Karpas-422 (cell line): ENCODE measurements at regions not wholly inside any gene's neighbourhood (a gene's known extent, or its start where the extent isn't known, plus 50 kb on each side); places are given as distances from the start of the nearest gene placed in this dataset.

ENCODE experiments used
- DNase-seq: peaks from one replicate; pipeline ENCODE4 v3.0.0-alpha.2; 2015
- H2AFZ ChIP-seq: fragments of 200-600 bp; sonication (generic); 2 replicates; pipeline ENCODE4 v1.6.1; 2014; ENCODE audit warnings: antibody characterized with exemption, low read length, mixed read lengths
- H3K27ac ChIP-seq: fragments of 200-600 bp; sonication (generic); 2 replicates; pipeline ENCODE4 v1.5.1; 2014; ENCODE audit warnings: mild to moderate bottlenecking, low read length, moderate library complexity
- H3K27me3 ChIP-seq: fragments of 200-600 bp; sonication (generic); 2 replicates; pipeline ENCODE4 v1.6.1; 2014; ENCODE audit warnings: low read length, mixed read lengths
- H3K36me3 ChIP-seq: fragments of 200-600 bp; sonication (generic); 2 replicates; pipeline ENCODE4 v1.6.1; 2014; ENCODE audit warnings: low read length, mixed read lengths; ENCODE audit not compliant: insufficient read depth
- H3K4me1 ChIP-seq: fragments of 200-600 bp; sonication (generic); 2 replicates; pipeline ENCODE4 v1.6.1; 2014; ENCODE audit warnings: mild to moderate bottlenecking, low read length, mixed read lengths
- H3K4me2 ChIP-seq: fragments of 200-600 bp; sonication (generic); 2 replicates; pipeline ENCODE4 v1.6.1; 2014; ENCODE audit warnings: low read length, low read depth, mild to moderate bottlenecking; ENCODE audit not compliant: poor library complexity, severe bottlenecking
- H3K4me3 ChIP-seq: fragments of 200-600 bp; sonication (generic); 2 replicates; pipeline ENCODE4 v1.5.1; 2014; ENCODE audit warnings: mild to moderate bottlenecking, antibody characterized with exemption, low read length, mixed read lengths
- H3K79me2 ChIP-seq: fragments of 200-600 bp; sonication (generic); 2 replicates; pipeline ENCODE4 v1.6.1; 2014; ENCODE audit warnings: mild to moderate bottlenecking, low read length, mixed read lengths
- H3K9ac ChIP-seq: fragments of 200-600 bp; sonication (generic); 2 replicates; pipeline ENCODE4 v1.6.0; 2014; ENCODE audit warnings: low read length
- H3K9me2 ChIP-seq: fragments of 200-600 bp; sonication (generic), shearing (Covaris generic); replicated peaks from 2 replicates; pipeline ENCODE4 v1.6.0; 2014; ENCODE audit warnings: mild to moderate bottlenecking, low read length, moderate library complexity; ENCODE audit not compliant: insufficient read depth
- H3K9me3 ChIP-seq: fragments of 300-700, 200-600 bp; sonication (generic); 2 replicates; pipeline ENCODE4 v1.6.1; 2014; ENCODE audit warnings: low read length, mixed read lengths
- H4K20me1 ChIP-seq: fragments of 200-600 bp; sonication (generic); 2 replicates; pipeline ENCODE4 v1.6.1; 2014; ENCODE audit warnings: mild to moderate bottlenecking, antibody characterized with exemption, low read length, low read depth; ENCODE audit not compliant: insufficient read depth

- peaks cover 6% of the 10 kb centered on the region for H3K9me3 ChIP-seq
- no peak overlapping the region for H3K9ac ChIP-seq
- no peaks in the 10 kb centered on the region for H3K27me3 ChIP-seq
- H3K4me1 ChIP-seq, result no peaks in the 10 kb centered on the region
- no peaks in the 10 kb centered on the region for H3K79me2 ChIP-seq
- no peaks in the 10 kb centered on the region for H3K36me3 ChIP-seq
- no peak overlapping the region for H3K4me3 ChIP-seq
- H3K27ac ChIP-seq, result no peak overlapping the region
- no peak for DNase-seq
- H3K9me2 ChIP-seq, result no peaks in the 10 kb centered on the region
- no peak overlapping the region for H3K4me2 ChIP-seq
- H2AFZ ChIP-seq, result no peak overlapping the region
- no peaks in the 10 kb centered on the region for H4K20me1 ChIP-seq
Measured at GRCh38 chr3:103385961-103386656, 951.3 kb downstream of the ZPLD1 start.

- no peak for DNase-seq
- no peaks in the 10 kb centered on the region for H3K27me3 ChIP-seq
- no peaks in the 10 kb centered on the region for H4K20me1 ChIP-seq
- H2AFZ ChIP-seq, result no peak overlapping the region
- no peak overlapping the region for H3K27ac ChIP-seq
- no peak overlapping the region for H3K9ac ChIP-seq
- no peaks in the 10 kb centered on the region for H3K9me2 ChIP-seq
- no peak overlapping the region for H3K4me2 ChIP-seq
- no peaks in the 10 kb centered on the region for H3K4me1 ChIP-seq
- no peaks in the 10 kb centered on the region for H3K79me2 ChIP-seq
- H3K4me3 ChIP-seq, result no peak overlapping the region
- H3K9me3 ChIP-seq, result peaks cover 2% of the 10 kb centered on the region; the same call in 1 of the 2 replicates
- no peaks in the 10 kb centered on the region for H3K36me3 ChIP-seq
Measured at GRCh38 chr3:103388214-103388613, 953.4 kb downstream of the ZPLD1 start.

- H3K27me3 ChIP-seq, result no peaks in the 10 kb centered on the region
- no peak overlapping the region for H3K27ac ChIP-seq
- no peak overlapping the region for H3K4me3 ChIP-seq
- H3K4me2 ChIP-seq, result no peak overlapping the region
- H3K36me3 ChIP-seq, result no peaks in the 10 kb centered on the region
- no peaks in the 10 kb centered on the region for H3K79me2 ChIP-seq
- DNase-seq, result no peak
- no peak overlapping the region for H2AFZ ChIP-seq
- peaks cover 5% of the 10 kb centered on the region for H3K9me3 ChIP-seq
- no peaks in the 10 kb centered on the region for H3K4me1 ChIP-seq
- no peaks in the 10 kb centered on the region for H4K20me1 ChIP-seq
- H3K9me2 ChIP-seq, result no peaks in the 10 kb centered on the region
- no peak overlapping the region for H3K9ac ChIP-seq
Measured at GRCh38 chr3:103389356-103389755, 954.5 kb downstream of the ZPLD1 start.

- H3K9ac ChIP-seq, result no peak overlapping the region
- peaks cover 6% of the 10 kb centered on the region for H3K9me3 ChIP-seq
- H3K27ac ChIP-seq, result no peak overlapping the region
- H3K9me2 ChIP-seq, result no peaks in the 10 kb centered on the region
- no peak overlapping the region for H2AFZ ChIP-seq
- H3K4me3 ChIP-seq, result no peak overlapping the region
- no peaks in the 10 kb centered on the region for H3K36me3 ChIP-seq
- no peak overlapping the region for H3K4me2 ChIP-seq
- H3K79me2 ChIP-seq, result no peaks in the 10 kb centered on the region
- DNase-seq, result no peak
- H4K20me1 ChIP-seq, result no peaks in the 10 kb centered on the region
- no peaks in the 10 kb centered on the region for H3K4me1 ChIP-seq
- no peaks in the 10 kb centered on the region for H3K27me3 ChIP-seq
Measured at GRCh38 chr3:103393395-103394186, 958.8 kb downstream of the ZPLD1 start.

DNA sequence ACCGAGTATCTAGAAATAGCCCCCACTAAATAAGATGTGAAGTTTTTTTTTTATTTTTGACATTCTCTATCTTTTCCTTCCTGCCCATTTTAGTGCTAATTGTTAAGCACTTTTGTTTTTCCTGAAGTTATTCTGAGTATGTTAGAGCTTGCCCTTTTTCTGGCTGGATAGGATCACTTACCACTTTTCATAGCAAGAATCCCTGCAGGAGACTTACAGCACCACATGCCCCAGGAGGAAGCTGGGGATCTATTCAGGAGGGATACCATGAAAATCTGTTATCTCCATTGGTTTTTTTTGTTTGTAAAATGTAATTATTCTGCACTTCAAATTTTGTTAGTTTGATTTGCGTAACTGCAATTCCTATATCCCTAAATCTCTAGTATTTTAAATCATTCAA lies 968.4 kb downstream of the ZPLD1 start:
- no peak for DNase-seq
- H3K4me2 ChIP-seq, result no peak overlapping the region
- no peaks in the 10 kb centered on the region for H3K36me3 ChIP-seq
- H2AFZ ChIP-seq, result no peak overlapping the region
- no peak overlapping the region for H3K9ac ChIP-seq
- H3K27ac ChIP-seq, result no peak overlapping the region
- no peaks in the 10 kb centered on the region; the same call in 1 of the 2 replicates for H3K9me2 ChIP-seq
- H4K20me1 ChIP-seq, result no peaks in the 10 kb centered on the region
- H3K4me1 ChIP-seq, result no peaks in the 10 kb centered on the region
- peaks cover 3% of the 10 kb centered on the region for H3K9me3 ChIP-seq
- no peaks in the 10 kb centered on the region for H3K79me2 ChIP-seq
- no peak overlapping the region for H3K4me3 ChIP-seq
- H3K27me3 ChIP-seq, result no peaks in the 10 kb centered on the region

GRCh38 chr3:103406320-103406850 lies 971.6 kb downstream of the ZPLD1 start:
- Histone ChIP-seq H3K27ac (no peak overlapping the region), H3K4me2 (no peak overlapping the region), H2AFZ (no peak overlapping the region), H3K9me3 (peaks cover 9% of the 10 kb centered on the region), H3K4me3 (no peak overlapping the region), H3K9me2 (no peaks in the 10 kb centered on the region; the same call in 1 of the 2 replicates), H4K20me1 (no peaks in the 10 kb centered on the region), H3K27me3 (no peaks in the 10 kb centered on the region), H3K79me2 (no peaks in the 10 kb centered on the region), H3K4me1 (no peaks in the 10 kb centered on the region), H3K9ac (no peak overlapping the region), H3K36me3 (no peaks in the 10 kb centered on the region)
- no peak for DNase-seq

- no peak overlapping the region for H3K4me2 ChIP-seq
- no peak overlapping the region for H3K27ac ChIP-seq
- no peak overlapping the region for H3K9ac ChIP-seq
- no peaks in the 10 kb centered on the region for H3K27me3 ChIP-seq
- H2AFZ ChIP-seq, result no peak overlapping the region
- no peaks in the 10 kb centered on the region for H3K79me2 ChIP-seq
- H3K4me3 ChIP-seq, result no peak overlapping the region
- peaks cover 12% of the 10 kb centered on the region; the same call in 1 of the 2 replicates for H3K9me3 ChIP-seq
- DNase-seq, result no peak
- H3K9me2 ChIP-seq, result no peaks in the 10 kb centered on the region
- H4K20me1 ChIP-seq, result no peaks in the 10 kb centered on the region
- no peaks in the 10 kb centered on the region for H3K36me3 ChIP-seq
- H3K4me1 ChIP-seq, result no peaks in the 10 kb centered on the region
Measured at GRCh38 chr3:103410231-103410630, 975.4 kb downstream of the ZPLD1 start.

DNA sequence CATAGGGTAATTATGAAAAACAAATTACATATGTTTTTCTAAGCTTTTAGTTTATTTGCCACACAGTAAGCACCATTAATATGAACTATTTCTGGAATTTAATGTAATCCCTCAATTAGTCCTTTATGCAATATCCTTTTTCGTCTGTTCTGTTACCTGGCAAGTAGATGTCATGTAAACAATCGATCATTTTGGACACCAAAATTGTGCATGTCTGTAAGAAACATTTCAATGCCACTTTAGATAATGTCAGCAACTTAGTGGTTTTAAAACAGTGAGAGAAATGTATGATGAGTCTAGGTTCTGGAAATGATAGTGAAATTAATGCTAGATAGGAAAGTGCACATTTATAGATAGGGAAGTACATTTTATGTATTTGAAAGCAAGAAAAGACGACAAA lies 986.6 kb downstream of the ZPLD1 start:
- Histone ChIP-seq H3K36me3 (no peaks in the 10 kb centered on the region), H3K79me2 (no peaks in the 10 kb centered on the region), H3K4me3 (no peak overlapping the region), H3K27me3 (no peaks in the 10 kb centered on the region), H3K4me2 (no peak overlapping the region), H3K4me1 (no peaks in the 10 kb centered on the region), H3K9me2 (no peaks in the 10 kb centered on the region), H2AFZ (no peak overlapping the region), H3K9me3 (peaks cover 16% of the 10 kb centered on the region), H4K20me1 (no peaks in the 10 kb centered on the region), H3K27ac (no peak overlapping the region), H3K9ac (no peak overlapping the region)
- DNase-seq, result no peak
